ENCODE measurements at regions not wholly inside any gene's neighbourhood (a gene's known extent, or its start where the extent isn't known, plus 50 kb on each side); places are given as distances from the start of the nearest gene placed in this dataset.

- ATAC-seq: no peak
These were observed 203.9 kb upstream of the C14orf180 start for GRCh38 chr14:104375551-104376201.

More at GRCh38 chr14:104375551-104376201, 203.9 kb upstream of the C14orf180 start:
- ChIA-PET CTCF (interaction anchor here (1.6 kb wide), 1 partner anchor 16 kb away, joined by 3 read pairs; no protein-coding TSS in a partner anchor), POLR2A (no interaction called here)
- Mint-ChIP-seq H3K36me3 (no peaks in the 10 kb centered on the region), H3K4me1 (no peaks in the 10 kb centered on the region), H3K9me3 (peaks cover 17% of the 10 kb centered on the region), H3K4me3 (no peak overlapping the region), H3K27ac (no peak overlapping the region), H3K27me3 (ENCODE audit: low read depth) (no peaks in the 10 kb centered on the region; the same call in 1 of the 2 replicates)
- TF ChIP-seq, protein P1, sequence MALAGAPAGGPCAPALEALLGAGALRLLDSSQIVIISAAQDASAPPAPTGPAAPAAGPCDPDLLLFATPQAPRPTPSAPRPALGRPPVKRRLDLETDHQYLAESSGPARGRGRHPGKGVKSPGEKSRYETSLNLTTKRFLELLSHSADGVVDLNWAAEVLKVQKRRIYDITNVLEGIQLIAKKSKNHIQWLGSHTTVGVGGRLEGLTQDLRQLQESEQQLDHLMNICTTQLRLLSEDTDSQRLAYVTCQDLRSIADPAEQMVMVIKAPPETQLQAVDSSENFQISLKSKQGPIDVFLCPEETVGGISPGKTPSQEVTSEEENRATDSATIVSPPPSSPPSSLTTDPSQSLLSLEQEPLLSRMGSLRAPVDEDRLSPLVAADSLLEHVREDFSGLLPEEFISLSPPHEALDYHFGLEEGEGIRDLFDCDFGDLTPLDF (CRISPR knock-in tag; IDR thresholded peaks at IDR 0.05): no peak
- TF ChIP-seq, protein P2, sequence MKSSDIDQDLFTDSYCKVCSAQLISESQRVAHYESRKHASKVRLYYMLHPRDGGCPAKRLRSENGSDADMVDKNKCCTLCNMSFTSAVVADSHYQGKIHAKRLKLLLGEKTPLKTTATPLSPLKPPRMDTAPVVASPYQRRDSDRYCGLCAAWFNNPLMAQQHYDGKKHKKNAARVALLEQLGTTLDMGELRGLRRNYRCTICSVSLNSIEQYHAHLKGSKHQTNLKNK (CRISPR knock-in tag; IDR thresholded peaks at IDR 0.05): no peak
- TF ChIP-seq GABPB1 (CRISPR knock-in tag; IDR thresholded peaks at IDR 0.05): no peak
- no peak for TF ChIP-seq USF1 (CRISPR knock-in tag; IDR thresholded peaks at IDR 0.05)
- TF ChIP-seq NR1H2 (CRISPR knock-in tag; IDR thresholded peaks at IDR 0.05): no peak
- TF ChIP-seq SMAD3 (CRISPR knock-in tag; IDR thresholded peaks at IDR 0.05; ENCODE audit: borderline replicate concordance): no peak
- no peak for TF ChIP-seq ZNF396 (CRISPR knock-in tag; IDR thresholded peaks at IDR 0.05; ENCODE audit: borderline replicate concordance)
- no peak for TF ChIP-seq ZNF138 (CRISPR knock-in tag; conservative IDR thresholded peaks at IDR 0.05)
- no peak for TF ChIP-seq MYBL2 (CRISPR knock-in tag; IDR thresholded peaks at IDR 0.05)
- no peak for TF ChIP-seq E2F4 (CRISPR knock-in tag; IDR thresholded peaks at IDR 0.05; ENCODE audit: borderline replicate concordance, low read depth)
- TF ChIP-seq, protein P3, sequence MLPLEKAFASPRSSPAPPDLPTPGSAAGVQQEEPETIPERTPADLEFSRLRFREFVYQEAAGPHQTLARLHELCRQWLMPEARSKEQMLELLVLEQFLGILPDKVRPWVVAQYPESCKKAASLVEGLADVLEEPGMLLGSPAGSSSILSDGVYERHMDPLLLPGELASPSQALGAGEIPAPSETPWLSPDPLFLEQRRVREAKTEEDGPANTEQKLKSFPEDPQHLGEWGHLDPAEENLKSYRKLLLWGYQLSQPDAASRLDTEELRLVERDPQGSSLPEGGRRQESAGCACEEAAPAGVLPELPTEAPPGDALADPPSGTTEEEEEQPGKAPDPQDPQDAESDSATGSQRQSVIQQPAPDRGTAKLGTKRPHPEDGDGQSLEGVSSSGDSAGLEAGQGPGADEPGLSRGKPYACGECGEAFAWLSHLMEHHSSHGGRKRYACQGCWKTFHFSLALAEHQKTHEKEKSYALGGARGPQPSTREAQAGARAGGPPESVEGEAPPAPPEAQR (CRISPR knock-in tag; IDR thresholded peaks at IDR 0.05): no peak
- TF ChIP-seq FOXJ3 (CRISPR knock-in tag; IDR thresholded peaks at IDR 0.05; ENCODE audit: borderline replicate concordance): no peak
- TF ChIP-seq, protein P4, sequence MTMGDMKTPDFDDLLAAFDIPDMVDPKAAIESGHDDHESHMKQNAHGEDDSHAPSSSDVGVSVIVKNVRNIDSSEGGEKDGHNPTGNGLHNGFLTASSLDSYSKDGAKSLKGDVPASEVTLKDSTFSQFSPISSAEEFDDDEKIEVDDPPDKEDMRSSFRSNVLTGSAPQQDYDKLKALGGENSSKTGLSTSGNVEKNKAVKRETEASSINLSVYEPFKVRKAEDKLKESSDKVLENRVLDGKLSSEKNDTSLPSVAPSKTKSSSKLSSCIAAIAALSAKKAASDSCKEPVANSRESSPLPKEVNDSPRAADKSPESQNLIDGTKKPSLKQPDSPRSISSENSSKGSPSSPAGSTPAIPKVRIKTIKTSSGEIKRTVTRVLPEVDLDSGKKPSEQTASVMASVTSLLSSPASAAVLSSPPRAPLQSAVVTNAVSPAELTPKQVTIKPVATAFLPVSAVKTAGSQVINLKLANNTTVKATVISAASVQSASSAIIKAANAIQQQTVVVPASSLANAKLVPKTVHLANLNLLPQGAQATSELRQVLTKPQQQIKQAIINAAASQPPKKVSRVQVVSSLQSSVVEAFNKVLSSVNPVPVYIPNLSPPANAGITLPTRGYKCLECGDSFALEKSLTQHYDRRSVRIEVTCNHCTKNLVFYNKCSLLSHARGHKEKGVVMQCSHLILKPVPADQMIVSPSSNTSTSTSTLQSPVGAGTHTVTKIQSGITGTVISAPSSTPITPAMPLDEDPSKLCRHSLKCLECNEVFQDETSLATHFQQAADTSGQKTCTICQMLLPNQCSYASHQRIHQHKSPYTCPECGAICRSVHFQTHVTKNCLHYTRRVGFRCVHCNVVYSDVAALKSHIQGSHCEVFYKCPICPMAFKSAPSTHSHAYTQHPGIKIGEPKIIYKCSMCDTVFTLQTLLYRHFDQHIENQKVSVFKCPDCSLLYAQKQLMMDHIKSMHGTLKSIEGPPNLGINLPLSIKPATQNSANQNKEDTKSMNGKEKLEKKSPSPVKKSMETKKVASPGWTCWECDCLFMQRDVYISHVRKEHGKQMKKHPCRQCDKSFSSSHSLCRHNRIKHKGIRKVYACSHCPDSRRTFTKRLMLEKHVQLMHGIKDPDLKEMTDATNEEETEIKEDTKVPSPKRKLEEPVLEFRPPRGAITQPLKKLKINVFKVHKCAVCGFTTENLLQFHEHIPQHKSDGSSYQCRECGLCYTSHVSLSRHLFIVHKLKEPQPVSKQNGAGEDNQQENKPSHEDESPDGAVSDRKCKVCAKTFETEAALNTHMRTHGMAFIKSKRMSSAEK (CRISPR knock-in tag; IDR thresholded peaks at IDR 0.05; ENCODE audit: borderline replicate concordance): no peak
- TF ChIP-seq, protein P5, sequence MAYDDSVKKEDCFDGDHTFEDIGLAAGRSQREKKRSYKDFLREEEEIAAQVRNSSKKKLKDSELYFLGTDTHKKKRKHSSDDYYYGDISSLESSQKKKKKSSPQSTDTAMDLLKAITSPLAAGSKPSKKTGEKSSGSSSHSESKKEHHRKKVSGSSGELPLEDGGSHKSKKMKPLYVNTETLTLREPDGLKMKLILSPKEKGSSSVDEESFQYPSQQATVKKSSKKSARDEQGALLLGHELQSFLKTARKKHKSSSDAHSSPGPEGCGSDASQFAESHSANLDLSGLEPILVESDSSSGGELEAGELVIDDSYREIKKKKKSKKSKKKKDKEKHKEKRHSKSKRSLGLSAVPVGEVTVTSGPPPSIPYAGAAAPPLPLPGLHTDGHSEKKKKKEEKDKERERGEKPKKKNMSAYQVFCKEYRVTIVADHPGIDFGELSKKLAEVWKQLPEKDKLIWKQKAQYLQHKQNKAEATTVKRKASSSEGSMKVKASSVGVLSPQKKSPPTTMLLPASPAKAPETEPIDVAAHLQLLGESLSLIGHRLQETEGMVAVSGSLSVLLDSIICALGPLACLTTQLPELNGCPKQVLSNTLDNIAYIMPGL (CRISPR knock-in tag; IDR thresholded peaks at IDR 0.05): no peak
- DNase-seq (ENCODE audit: low spot score): no peak

Measured in WTC11 (cell line).